ENCODE measurements at regions not wholly inside any gene's neighbourhood (a gene's known extent, or its start where the extent isn't known, plus 50 kb on each side); places are given as distances from the start of the nearest gene placed in this dataset.

- H2AFZ ChIP-seq, result no peak overlapping the region
- H3K36me3 ChIP-seq (replicated peaks; ENCODE audit: insufficient read depth, low read depth), result no peaks in the 10 kb centered on the region
- H3K79me2 ChIP-seq, result no peaks in the 10 kb centered on the region
- H3K4me2 ChIP-seq, result no peak overlapping the region
- no peak for TF ChIP-seq EZH2 (IDR thresholded peaks at IDR 0.05; ENCODE audit: borderline replicate concordance)
- TF ChIP-seq, protein P1, sequence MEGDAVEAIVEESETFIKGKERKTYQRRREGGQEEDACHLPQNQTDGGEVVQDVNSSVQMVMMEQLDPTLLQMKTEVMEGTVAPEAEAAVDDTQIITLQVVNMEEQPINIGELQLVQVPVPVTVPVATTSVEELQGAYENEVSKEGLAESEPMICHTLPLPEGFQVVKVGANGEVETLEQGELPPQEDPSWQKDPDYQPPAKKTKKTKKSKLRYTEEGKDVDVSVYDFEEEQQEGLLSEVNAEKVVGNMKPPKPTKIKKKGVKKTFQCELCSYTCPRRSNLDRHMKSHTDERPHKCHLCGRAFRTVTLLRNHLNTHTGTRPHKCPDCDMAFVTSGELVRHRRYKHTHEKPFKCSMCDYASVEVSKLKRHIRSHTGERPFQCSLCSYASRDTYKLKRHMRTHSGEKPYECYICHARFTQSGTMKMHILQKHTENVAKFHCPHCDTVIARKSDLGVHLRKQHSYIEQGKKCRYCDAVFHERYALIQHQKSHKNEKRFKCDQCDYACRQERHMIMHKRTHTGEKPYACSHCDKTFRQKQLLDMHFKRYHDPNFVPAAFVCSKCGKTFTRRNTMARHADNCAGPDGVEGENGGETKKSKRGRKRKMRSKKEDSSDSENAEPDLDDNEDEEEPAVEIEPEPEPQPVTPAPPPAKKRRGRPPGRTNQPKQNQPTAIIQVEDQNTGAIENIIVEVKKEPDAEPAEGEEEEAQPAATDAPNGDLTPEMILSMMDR (IDR thresholded peaks at IDR 0.05; ENCODE audit: poor library complexity), result no peak
- TF ChIP-seq EZH2phosphoT487 (IDR thresholded peaks at IDR 0.05; ENCODE audit: low read depth, severe bottlenecking, unreplicated experiment), result no peak
- whole genome bisulfite sequencing (ENCODE audit: low lambda C conversion rate, missing lambda C conversion rate), result 70% methylated on average over 2 of the region's 2 CpGs
- no peaks in the 10 kb centered on the region for H3K9me3 ChIP-seq (ENCODE audit: low read depth)
- H3K9me2 ChIP-seq (replicated peaks; ENCODE audit: insufficient read depth), result no peaks in the 10 kb centered on the region
- no peaks in the 10 kb centered on the region for H3K27me3 ChIP-seq
- H3K4me3 ChIP-seq, result no peak overlapping the region
- H3K4me1 ChIP-seq (ENCODE audit: insufficient read depth), result no peaks in the 10 kb centered on the region
- DNase-seq (ENCODE audit: low spot score), result no peak
- H4K20me1 ChIP-seq (ENCODE audit: insufficient read depth, poor library complexity, severe bottlenecking), result no peaks in the 10 kb centered on the region
- no peak overlapping the region for H3K27ac ChIP-seq
Observed at GRCh38 chr6:40170856-40171255, 236.6 kb upstream of the MOCS1 start.

GRCh38 chr6:40169878-40170277 lies 235.6 kb upstream of the MOCS1 start:
- Histone ChIP-seq H3K27ac (no peak overlapping the region), H3K27me3 (no peaks in the 10 kb centered on the region), H4K20me1 (ENCODE audit: insufficient read depth, poor library complexity, severe bottlenecking) (no peaks in the 10 kb centered on the region), H3K4me1 (ENCODE audit: insufficient read depth) (peaks cover 4% of the 10 kb centered on the region), H3K9me2 (replicated peaks; ENCODE audit: insufficient read depth) (no peaks in the 10 kb centered on the region), H3K9me3 (ENCODE audit: low read depth) (no peaks in the 10 kb centered on the region), H3K4me2 (no peak overlapping the region), H3K4me3 (no peak overlapping the region), H2AFZ (no peak overlapping the region), H3K36me3 (replicated peaks; ENCODE audit: insufficient read depth, low read depth) (no peaks in the 10 kb centered on the region), H3K79me2 (no peaks in the 10 kb centered on the region)
- DNase-seq (ENCODE audit: low spot score), result no peak
- no peak for TF ChIP-seq EZH2phosphoT487 (IDR thresholded peaks at IDR 0.05; ENCODE audit: low read depth, severe bottlenecking, unreplicated experiment)
- no peak for TF ChIP-seq EZH2 (IDR thresholded peaks at IDR 0.05; ENCODE audit: borderline replicate concordance)
- TF ChIP-seq, protein P1 (IDR thresholded peaks at IDR 0.05; ENCODE audit: poor library complexity), result no peak
- 84% methylated on average over 7 of the region's 7 CpGs for WGBS (ENCODE audit: low lambda C conversion rate, missing lambda C conversion rate)

DNA sequence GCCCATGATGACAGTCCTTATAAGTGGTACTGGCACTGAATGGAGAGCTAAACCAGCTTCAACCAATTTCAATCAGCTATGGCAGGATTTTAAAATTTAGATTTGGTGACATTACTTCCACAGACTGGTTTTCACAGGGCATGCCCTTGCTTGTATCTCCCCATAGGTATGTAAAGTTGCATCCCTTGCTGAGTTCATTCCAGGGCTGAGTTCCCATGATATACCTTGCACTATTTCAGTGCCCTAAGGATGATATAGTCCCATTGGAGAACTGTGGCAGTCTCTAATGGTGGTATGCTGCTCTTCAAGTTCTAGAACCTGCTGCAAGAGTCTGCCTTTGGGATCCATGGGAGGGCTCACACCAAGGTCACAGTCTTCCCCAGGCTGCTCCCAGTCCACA lies 232.7 kb upstream of the MOCS1 start:
- Histone ChIP-seq H4K20me1 (ENCODE audit: insufficient read depth, poor library complexity, severe bottlenecking) (no peaks in the 10 kb centered on the region), H3K4me1 (ENCODE audit: insufficient read depth) (peaks cover 4% of the 10 kb centered on the region), H3K79me2 (no peaks in the 10 kb centered on the region), H2AFZ (no peak overlapping the region), H3K9me2 (replicated peaks; ENCODE audit: insufficient read depth) (no peaks in the 10 kb centered on the region), H3K36me3 (replicated peaks; ENCODE audit: insufficient read depth, low read depth) (no peaks in the 10 kb centered on the region), H3K4me3 (no peak overlapping the region), H3K4me2 (no peak overlapping the region), H3K27ac (no peak overlapping the region), H3K27me3 (no peaks in the 10 kb centered on the region), H3K9me3 (ENCODE audit: low read depth) (no peaks in the 10 kb centered on the region)
- TF ChIP-seq EZH2 (IDR thresholded peaks at IDR 0.05; ENCODE audit: borderline replicate concordance), result no peak
- TF ChIP-seq EZH2phosphoT487 (IDR thresholded peaks at IDR 0.05; ENCODE audit: low read depth, severe bottlenecking, unreplicated experiment), result no peak
- TF ChIP-seq, protein P1 (IDR thresholded peaks at IDR 0.05; ENCODE audit: poor library complexity), result no peak
- DNase-seq (ENCODE audit: low spot score), result no peak
